NCI-H774 (cell line): ENCODE measurements at regions not wholly inside any gene's neighbourhood (a gene's known extent, or its start where the extent isn't known, plus 50 kb on each side); places are given as distances from the start of the nearest gene placed in this dataset.

Experiments used
- DNase-seq: peaks from one replicate; lab custom pipeline; 2025; lab: John Stamatoyannopoulos, UW

GRCh38 chr5:158162026-158162425, 303.1 kb upstream of the CLINT1 start:
- DNase-seq: no peak

- DNase-seq: no peak
Observed at GRCh38 chr5:158159621-158160020, 300.7 kb upstream of the CLINT1 start.

GRCh38 chr5:158155811-158156505, 297.0 kb upstream of the CLINT1 start:
- no peak for DNase-seq

- no peak for DNase-seq
Observed at GRCh38 chr5:158155067-158155466, 296.1 kb upstream of the CLINT1 start.

- no peak for DNase-seq
Observed at GRCh38 chr5:158154226-158155005, 295.5 kb upstream of the CLINT1 start.

- DNase-seq: no peak
Observed at GRCh38 chr5:158153508-158153907, 294.6 kb upstream of the CLINT1 start.

GRCh38 chr5:158152136-158152535, 293.2 kb upstream of the CLINT1 start:
- DNase-seq: no peak

- no peak for DNase-seq
Observed at GRCh38 chr5:158147227-158147626, 288.3 kb upstream of the CLINT1 start.

- no peak for DNase-seq
Observed at GRCh38 chr5:158145827-158146226, 286.9 kb upstream of the CLINT1 start.

GRCh38 chr5:158143081-158143480, 284.1 kb upstream of the CLINT1 start:
- DNase-seq: no peak

GRCh38 chr5:158142156-158142555, 283.2 kb upstream of the CLINT1 start:
- DNase-seq: no peak

GRCh38 chr5:158140120-158140731, 281.3 kb upstream of the CLINT1 start:
- no peak for DNase-seq

- DNase-seq: no peak
Observed at GRCh38 chr5:158139161-158139560, 280.2 kb upstream of the CLINT1 start.

- no peak for DNase-seq
Observed at GRCh38 chr5:158135682-158136179, 276.8 kb upstream of the CLINT1 start.

GRCh38 chr5:158133369-158133768, 274.4 kb upstream of the CLINT1 start:
- DNase-seq: no peak

GRCh38 chr5:158127536-158127935, 268.6 kb upstream of the CLINT1 start:
- no peak for DNase-seq

- DNase-seq: no peak
Observed at GRCh38 chr5:158126442-158127405, 267.8 kb upstream of the CLINT1 start.

GRCh38 chr5:158124606-158125316, 265.8 kb upstream of the CLINT1 start:
- DNase-seq: no peak

GRCh38 chr5:158123595-158123994, 264.6 kb upstream of the CLINT1 start:
- DNase-seq: no peak

- no peak for DNase-seq
Observed at GRCh38 chr5:158121678-158122077, 262.7 kb upstream of the CLINT1 start.

GRCh38 chr5:158120760-158121159, 261.8 kb upstream of the CLINT1 start:
- no peak for DNase-seq
